ENCODE measurements at regions not wholly inside any gene's neighbourhood (a gene's known extent, or its start where the extent isn't known, plus 50 kb on each side); places are given as distances from the start of the nearest gene placed in this dataset.

- TF ChIP-seq POLR2A (IDR thresholded peaks at IDR 0.05) (no peak), CTCF (IDR thresholded peaks at IDR 0.05) (no peak), EP300 (IDR thresholded peaks at IDR 0.05) (no peak)
These were observed 146.1 kb downstream of the SEC14L1 start for GRCh38 chr17:77286641-77287431.
